Thoracic aorta (tissue), 2 donors: ENCODE measurements at regions not wholly inside any gene's neighbourhood (a gene's known extent, or its start where the extent isn't known, plus 50 kb on each side); places are given as distances from the start of the nearest gene placed in this dataset.

ENCODE experiments used
- ATAC-seq: fragments of 150-250 bp; one replicate; pipeline ENCODE4 v1.8.0; 2017; ENCODE audit warnings: low read depth; ENCODE audit not compliant: insufficient number of reproducible peaks, low FRiP score
- DNase-seq: peaks from one replicate; pipeline ENCODE4 v3.0.0-alpha.2; 2020; ENCODE audit warnings: low spot score
- H3K27ac ChIP-seq, 2 donors: fragments of 200-600 bp; sonication (generic); 1 replicate in 1 of 2; 2 replicates in 1 of 2; pipeline ENCODE4 v1.5.1; 2016; ENCODE audit warnings: mild to moderate bottlenecking in 2 of 2, moderate library complexity in 2 of 2
- H3K27me3 ChIP-seq: fragments of 200-600 bp; sonication (generic); replicated peaks from 2 replicates; pipeline ENCODE4 v1.6.0; 2016; ENCODE audit warnings: mild to moderate bottlenecking; ENCODE audit not compliant: insufficient read depth
- H3K36me3 ChIP-seq: fragments of 200-600 bp; sonication (generic); one replicate; pipeline ENCODE4 v1.5.1; 2016
- H3K4me1 ChIP-seq, 2 donors: fragments of 200-600 bp; sonication (generic); 1 replicate in 1 of 2; 2 replicates in 1 of 2; pipeline versions ENCODE4 v1.5.1 to v1.6.0; 2016; ENCODE audit warnings: low read depth in 2 of 2, mild to moderate bottlenecking in 1 of 2; ENCODE audit not compliant: control insufficient read depth in 1 of 2
- H3K4me3 ChIP-seq: fragments of 200-600 bp; sonication (generic); 2 replicates; pipeline ENCODE4 v1.5.1; 2016; ENCODE audit warnings: mild to moderate bottlenecking
- H3K9me3 ChIP-seq: fragments of 200-600 bp; sonication (generic); 2 replicates; pipeline ENCODE4 v1.5.1; 2016
- TF ChIP-seq, protein P1 (sequence below): fragments of 200-600 bp; sonication (generic); IDR thresholded peaks from one replicate; pipeline ENCODE4 v1.5.1; 2019; ENCODE audit warnings: antibody characterized with exemption

DNA sequence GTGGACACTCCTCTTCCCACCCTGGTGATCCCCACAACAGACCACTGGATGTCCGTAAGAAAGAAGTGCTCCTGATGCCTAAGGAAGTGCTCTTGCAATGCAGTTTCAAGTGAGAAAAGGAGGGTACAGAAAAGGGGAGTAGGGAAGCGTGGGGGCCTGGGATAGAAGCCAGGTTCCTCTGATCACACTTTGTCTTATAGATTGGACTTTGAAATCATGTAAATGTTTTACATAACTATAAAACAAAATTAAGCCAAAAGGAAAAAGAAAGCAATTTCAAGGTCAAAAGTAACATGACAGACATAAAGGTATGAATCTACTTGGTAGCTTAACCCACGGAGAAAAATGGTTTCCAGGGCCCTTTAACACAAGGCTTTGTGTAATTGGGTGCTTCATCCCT lies 107.3 kb upstream of the TRPM1 start:
- no peaks in the 10 kb centered on the region for H3K36me3 ChIP-seq
- no peak for ATAC-seq
- TF ChIP-seq, protein P1, sequence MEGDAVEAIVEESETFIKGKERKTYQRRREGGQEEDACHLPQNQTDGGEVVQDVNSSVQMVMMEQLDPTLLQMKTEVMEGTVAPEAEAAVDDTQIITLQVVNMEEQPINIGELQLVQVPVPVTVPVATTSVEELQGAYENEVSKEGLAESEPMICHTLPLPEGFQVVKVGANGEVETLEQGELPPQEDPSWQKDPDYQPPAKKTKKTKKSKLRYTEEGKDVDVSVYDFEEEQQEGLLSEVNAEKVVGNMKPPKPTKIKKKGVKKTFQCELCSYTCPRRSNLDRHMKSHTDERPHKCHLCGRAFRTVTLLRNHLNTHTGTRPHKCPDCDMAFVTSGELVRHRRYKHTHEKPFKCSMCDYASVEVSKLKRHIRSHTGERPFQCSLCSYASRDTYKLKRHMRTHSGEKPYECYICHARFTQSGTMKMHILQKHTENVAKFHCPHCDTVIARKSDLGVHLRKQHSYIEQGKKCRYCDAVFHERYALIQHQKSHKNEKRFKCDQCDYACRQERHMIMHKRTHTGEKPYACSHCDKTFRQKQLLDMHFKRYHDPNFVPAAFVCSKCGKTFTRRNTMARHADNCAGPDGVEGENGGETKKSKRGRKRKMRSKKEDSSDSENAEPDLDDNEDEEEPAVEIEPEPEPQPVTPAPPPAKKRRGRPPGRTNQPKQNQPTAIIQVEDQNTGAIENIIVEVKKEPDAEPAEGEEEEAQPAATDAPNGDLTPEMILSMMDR, result no peak
- H3K4me1 ChIP-seq, result no peaks in the 10 kb centered on the region
- DNase-seq, result no peak
- H3K27me3 ChIP-seq, result no peaks in the 10 kb centered on the region
- peaks cover 2% of the 10 kb centered on the region for H3K9me3 ChIP-seq
- no peak overlapping the region for H3K4me3 ChIP-seq
- no peak overlapping the region for H3K27ac ChIP-seq

- ATAC-seq, result no peak
- Histone ChIP-seq H3K4me3 (no peak overlapping the region), H3K36me3 (no peaks in the 10 kb centered on the region), H3K9me3 (peaks cover 2% of the 10 kb centered on the region), H3K27me3 (no peaks in the 10 kb centered on the region), H3K4me1 (peaks cover 11 to 13% of the 10 kb centered on the region in 2 donors), H3K27ac (no peak overlapping the region)
- TF ChIP-seq, protein P1, result no peak
- no peak for DNase-seq
These were observed 109.8 kb upstream of the TRPM1 start for GRCh38 chr15:31211353-31211752.

- H3K27ac ChIP-seq, result no peak overlapping the region
- H3K4me1 ChIP-seq, result peaks cover 11 to 18% of the 10 kb centered on the region in 2 donors
- H3K4me3 ChIP-seq, result no peak overlapping the region
- TF ChIP-seq, protein P1, result no peak
- ATAC-seq (no peak), DNase-seq (no peak)
- H3K27me3 ChIP-seq, result no peaks in the 10 kb centered on the region
- peaks cover 2% of the 10 kb centered on the region for H3K9me3 ChIP-seq
- H3K36me3 ChIP-seq, result no peaks in the 10 kb centered on the region
These were observed 111.0 kb upstream of the TRPM1 start for GRCh38 chr15:31212326-31213080.

GRCh38 chr15:31214158-31214863 lies 112.3 kb upstream of the KLF13 start:
- H3K27me3 ChIP-seq, result no peaks in the 10 kb centered on the region
- peak overlapping the region; percentile 77 to 79 for H3K27ac ChIP-seq
- no peaks in the 10 kb centered on the region for H3K36me3 ChIP-seq
- H3K9me3 ChIP-seq, result peaks cover 2% of the 10 kb centered on the region
- ATAC-seq, result no peak
- no peak for DNase-seq
- H3K4me1 ChIP-seq, result peaks cover 11 to 27% of the 10 kb centered on the region in 2 donors
- TF ChIP-seq, protein P1, result no peak
- H3K4me3 ChIP-seq, result no peak overlapping the region

- Histone ChIP-seq H3K27me3 (no peaks in the 10 kb centered on the region), H3K4me3 (peak overlapping the region; percentile 86), H3K9me3 (peaks cover 2% of the 10 kb centered on the region), H3K36me3 (no peaks in the 10 kb centered on the region), H3K27ac (peak overlapping the region; percentile 77 to 79), H3K4me1 (peaks cover 11 to 27% of the 10 kb centered on the region in 2 donors)
- ATAC-seq (peak; percentile 47), DNase-seq (peak; percentile 22)
- TF ChIP-seq, protein P1, result no peak
These were observed 111.7 kb upstream of the KLF13 start for GRCh38 chr15:31214864-31215489.
